ENCODE measurements at regions not wholly inside any gene's neighbourhood (a gene's known extent, or its start where the extent isn't known, plus 50 kb on each side); places are given as distances from the start of the nearest gene placed in this dataset.
A peak's percentile ranks its signal among the peaks of the same experiment; 100 is the strongest.

GRCh38 chr1:233435622-233436021 is 108.1 kb downstream of the MAP3K21 start:
- no peak for DNase-seq
- no peak for TF ChIP-seq CTCF (IDR thresholded peaks at IDR 0.05)

GRCh38 chr1:233439721-233440120 is 112.2 kb downstream of the MAP3K21 start:
- H3K27ac ChIP-seq = no peak overlapping the region
- DNase-seq = no peak
- 70 to 78% methylated on average over 3 of the region's 3 CpGs for WGBS, 2 donors
- peaks cover 0 to 4% (median 0%) of the 10 kb centered on the region in 9 donors for H3K4me1 ChIP-seq
- intact Hi-C loops (cut with DNase I) = loop anchor here (1.0 to 10.0 kb wide), 8 partner anchors 351 to 628 kb away; no protein-coding TSS in a partner anchor
- no peaks in the 10 kb centered on the region for H3K9me3 ChIP-seq
- H3K36me3 ChIP-seq = no peaks in the 10 kb centered on the region
- TF ChIP-seq CTCF (IDR thresholded peaks at IDR 0.05) = no peak
- H3K4me3 ChIP-seq = no peak overlapping the region
- H3K27me3 ChIP-seq = peaks cover 0 to 30% (median 15%) of the 10 kb centered on the region in 7 donors
- ATAC-seq = no peak

More at GRCh38 chr1:233435622-233436021, 108.1 kb downstream of the MAP3K21 start:
- Histone ChIP-seq H3K4me3 (no peak overlapping the region), H3K27me3 (peaks cover 0 to 28% (median 15%) of the 10 kb centered on the region in 7 donors), H3K36me3 (no peaks in the 10 kb centered on the region), H3K4me1 (no peaks in the 10 kb centered on the region), H3K9me3 (peaks cover 0 to 3% (median 0%) of the 10 kb centered on the region in 11 donors), H3K27ac (no peak overlapping the region)
- intact Hi-C loops (cut with DNase I) = loop anchor here in 2 of 10 donors (5.0 to 10.0 kb wide), 3 partner anchors 357 to 632 kb away; no protein-coding TSS in a partner anchor
- no peak for ATAC-seq
- 34 to 67% methylated on average over 1 of the region's 1 CpG for WGBS, 2 donors

- Histone ChIP-seq H3K4me3 (no peak overlapping the region), H3K27me3 (peaks cover 0 to 30% (median 15%) of the 10 kb centered on the region in 7 donors), H3K4me1 (peaks cover 0 to 4% (median 0%) of the 10 kb centered on the region in 9 donors), H3K27ac (no peak overlapping the region), H3K36me3 (no peaks in the 10 kb centered on the region), H3K9me3 (peaks cover 0 to 9% (median 0%) of the 10 kb centered on the region in 11 donors)
- TF ChIP-seq CTCF (IDR thresholded peaks at IDR 0.05) = peak; percentile 14 to 74 (median 60)
- DNase-seq (peak in 1 of 2 donors; percentile 7), ATAC-seq (peak in 5 of 8 donors; percentile 38 to 51 (median 47))
- WGBS, 2 donors = 13 to 14% methylated on average over 9 of the region's 9 CpGs
- intact Hi-C loops (cut with DNase I) = loop anchor here in 9 of 10 donors (1.0 to 10.0 kb wide), 7 partner anchors 350 to 626 kb away; no protein-coding TSS in a partner anchor
These were observed 113.5 kb downstream of the MAP3K21 start for GRCh38 chr1:233440951-233441401.

- Histone ChIP-seq H3K27me3 (peaks cover 0 to 30% (median 14%) of the 10 kb centered on the region in 7 donors), H3K4me3 (no peak overlapping the region), H3K27ac (no peak overlapping the region), H3K36me3 (no peaks in the 10 kb centered on the region), H3K9me3 (peaks cover 0 to 13% (median 0%) of the 10 kb centered on the region in 11 donors), H3K4me1 (peaks cover 0 to 4% (median 0%) of the 10 kb centered on the region in 9 donors)
- no peak for TF ChIP-seq CTCF (IDR thresholded peaks at IDR 0.05)
- ATAC-seq = no peak
- DNase-seq = no peak
- intact Hi-C loops (cut with DNase I) = loop anchor here in 8 of 10 donors (2.0 to 10.0 kb wide), 4 partner anchors 349 to 625 kb away; no protein-coding TSS in a partner anchor
- WGBS, 2 donors = 59 to 65% methylated on average over 8 of the region's 8 CpGs
These were observed 114.7 kb downstream of the MAP3K21 start for GRCh38 chr1:233442026-233442780.
